ENCODE measurements at regions not wholly inside any gene's neighbourhood (a gene's known extent, or its start where the extent isn't known, plus 50 kb on each side); places are given as distances from the start of the nearest gene placed in this dataset.

GRCh38 chr16:72422308-72422897, 250.4 kb upstream of the PMFBP1 start:
- TF ChIP-seq, protein P1, sequence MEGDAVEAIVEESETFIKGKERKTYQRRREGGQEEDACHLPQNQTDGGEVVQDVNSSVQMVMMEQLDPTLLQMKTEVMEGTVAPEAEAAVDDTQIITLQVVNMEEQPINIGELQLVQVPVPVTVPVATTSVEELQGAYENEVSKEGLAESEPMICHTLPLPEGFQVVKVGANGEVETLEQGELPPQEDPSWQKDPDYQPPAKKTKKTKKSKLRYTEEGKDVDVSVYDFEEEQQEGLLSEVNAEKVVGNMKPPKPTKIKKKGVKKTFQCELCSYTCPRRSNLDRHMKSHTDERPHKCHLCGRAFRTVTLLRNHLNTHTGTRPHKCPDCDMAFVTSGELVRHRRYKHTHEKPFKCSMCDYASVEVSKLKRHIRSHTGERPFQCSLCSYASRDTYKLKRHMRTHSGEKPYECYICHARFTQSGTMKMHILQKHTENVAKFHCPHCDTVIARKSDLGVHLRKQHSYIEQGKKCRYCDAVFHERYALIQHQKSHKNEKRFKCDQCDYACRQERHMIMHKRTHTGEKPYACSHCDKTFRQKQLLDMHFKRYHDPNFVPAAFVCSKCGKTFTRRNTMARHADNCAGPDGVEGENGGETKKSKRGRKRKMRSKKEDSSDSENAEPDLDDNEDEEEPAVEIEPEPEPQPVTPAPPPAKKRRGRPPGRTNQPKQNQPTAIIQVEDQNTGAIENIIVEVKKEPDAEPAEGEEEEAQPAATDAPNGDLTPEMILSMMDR (IDR thresholded peaks at IDR 0.05; ENCODE audit: insufficient read depth, low read length, poor library complexity, severe bottlenecking): no peak
- TF ChIP-seq EZH2phosphoT487 (conservative IDR thresholded peaks at IDR 0.05; ENCODE audit: low read length): no peak
